ENCODE measurements at regions not wholly inside any gene's neighbourhood (a gene's known extent, or its start where the extent isn't known, plus 50 kb on each side); places are given as distances from the start of the nearest gene placed in this dataset.

DNA sequence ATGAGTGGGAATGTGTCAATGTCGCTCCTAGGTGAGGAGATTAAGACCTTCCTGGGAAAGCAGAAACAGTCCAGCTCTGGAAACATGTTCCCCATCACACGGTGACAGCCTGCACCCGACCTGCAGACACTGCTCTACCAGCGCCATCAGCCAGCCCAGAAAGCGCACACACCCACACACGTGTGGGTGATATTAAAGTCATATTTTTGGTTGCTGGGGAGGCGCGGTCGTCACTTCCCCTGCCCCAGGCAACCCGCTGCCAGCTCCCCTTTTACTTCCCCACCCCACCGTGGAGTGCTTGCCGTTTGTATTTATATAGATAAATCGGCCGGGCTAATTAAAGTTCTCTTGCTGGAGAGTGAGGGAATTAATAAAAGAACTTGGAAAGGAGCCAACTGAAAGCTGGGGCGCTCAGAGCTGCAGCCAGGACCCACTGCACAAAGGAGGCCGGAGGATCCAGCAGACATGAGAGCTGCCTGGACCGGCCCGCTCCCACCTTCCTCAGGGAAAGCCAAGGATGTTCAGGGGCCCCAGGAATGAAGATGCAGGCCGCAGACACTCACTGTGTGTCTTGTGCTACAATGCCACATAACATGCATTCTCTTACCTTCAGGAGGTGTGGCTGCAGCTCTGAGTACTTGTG is 145.2 kb upstream of the UNC5B start:
- no peaks in the 10 kb centered on the region for H3K27me3 ChIP-seq (ENCODE audit: insufficient read depth, poor library complexity, severe bottlenecking)
- no peak for DNase-seq (ENCODE audit: low spot score)

GRCh38 chr10:71068861-71069271 is 143.5 kb upstream of the UNC5B start:
- Histone ChIP-seq H3K4me1 (ENCODE audit: insufficient read depth, poor library complexity, severe bottlenecking) (peaks cover 4% of the 10 kb centered on the region), H3K27ac (ENCODE audit: poor library complexity, severe bottlenecking) (peak overlapping the region; percentile 1), H3K27me3 (ENCODE audit: insufficient read depth, poor library complexity, severe bottlenecking) (no peaks in the 10 kb centered on the region), H3K4me3 (ENCODE audit: severe bottlenecking) (no peak overlapping the region), H3K9me3 (ENCODE audit: severe bottlenecking) (no peaks in the 10 kb centered on the region), H3K36me3 (ENCODE audit: low read depth) (no peaks in the 10 kb centered on the region)
- no peak for TF ChIP-seq CTCF (IDR thresholded peaks at IDR 0.05; ENCODE audit: poor library complexity, severe bottlenecking)
- DNase-seq (ENCODE audit: low spot score) (no peak), ATAC-seq (ENCODE audit: low read depth) (peak; percentile 86)

More for the DNA sequence above, 145.2 kb upstream of the UNC5B start:
- TF ChIP-seq CTCF (IDR thresholded peaks at IDR 0.05; ENCODE audit: poor library complexity, severe bottlenecking) = no peak
- Histone ChIP-seq H3K9me3 (ENCODE audit: severe bottlenecking) (no peaks in the 10 kb centered on the region), H3K4me3 (ENCODE audit: severe bottlenecking) (no peak overlapping the region), H3K27ac (ENCODE audit: poor library complexity, severe bottlenecking) (no peak overlapping the region), H3K4me1 (ENCODE audit: insufficient read depth, poor library complexity, severe bottlenecking) (peaks cover 4% of the 10 kb centered on the region), H3K36me3 (ENCODE audit: low read depth) (no peaks in the 10 kb centered on the region)
- ATAC-seq (ENCODE audit: low read depth) = no peak

GRCh38 chr10:71069909-71070666 is 142.3 kb upstream of the UNC5B start:
- H3K4me1 ChIP-seq (ENCODE audit: insufficient read depth, poor library complexity, severe bottlenecking) = peaks cover 7% of the 10 kb centered on the region
- H3K27me3 ChIP-seq (ENCODE audit: insufficient read depth, poor library complexity, severe bottlenecking) = no peaks in the 10 kb centered on the region
- no peak overlapping the region for H3K27ac ChIP-seq (ENCODE audit: poor library complexity, severe bottlenecking)
- no peaks in the 10 kb centered on the region for H3K9me3 ChIP-seq (ENCODE audit: severe bottlenecking)
- no peak overlapping the region for H3K4me3 ChIP-seq (ENCODE audit: severe bottlenecking)
- DNase-seq (ENCODE audit: low spot score) (no peak), ATAC-seq (ENCODE audit: low read depth) (no peak)
- no peaks in the 10 kb centered on the region for H3K36me3 ChIP-seq (ENCODE audit: low read depth)
- TF ChIP-seq CTCF (IDR thresholded peaks at IDR 0.05; ENCODE audit: poor library complexity, severe bottlenecking) = no peak

GRCh38 chr10:71070741-71071140 is 141.6 kb upstream of the UNC5B start:
- Histone ChIP-seq H3K27me3 (ENCODE audit: insufficient read depth, poor library complexity, severe bottlenecking) (no peaks in the 10 kb centered on the region), H3K4me3 (ENCODE audit: severe bottlenecking) (no peak overlapping the region), H3K27ac (ENCODE audit: poor library complexity, severe bottlenecking) (no peak overlapping the region), H3K4me1 (ENCODE audit: insufficient read depth, poor library complexity, severe bottlenecking) (peaks cover 12% of the 10 kb centered on the region), H3K9me3 (ENCODE audit: severe bottlenecking) (no peaks in the 10 kb centered on the region), H3K36me3 (ENCODE audit: low read depth) (no peaks in the 10 kb centered on the region)
- ATAC-seq (ENCODE audit: low read depth) (no peak), DNase-seq (ENCODE audit: low spot score) (no peak)
- no peak for TF ChIP-seq CTCF (IDR thresholded peaks at IDR 0.05; ENCODE audit: poor library complexity, severe bottlenecking)

Data from RWPE2 (cell line).